GM12801 (cell line): ENCODE measurements at regions not wholly inside any gene's neighbourhood (a gene's known extent, or its start where the extent isn't known, plus 50 kb on each side); places are given as distances from the start of the nearest gene placed in this dataset.

Experiments used
- CTCF ChIP-seq: IDR thresholded peaks from one replicate; pipeline ENCODE4 v1.5.1; 2011; ENCODE audit warnings: control low read depth; ENCODE audit not compliant: insufficient read length; ENCODE audit errors: extremely low read depth

GRCh38 chr3:181764544-181764943 lies 52.8 kb downstream of the SOX2 start:
- TF ChIP-seq CTCF = no peak

- no peak for TF ChIP-seq CTCF
Measured at GRCh38 chr3:181770296-181770695, 58.6 kb downstream of the SOX2 start.

- TF ChIP-seq CTCF = no peak
Measured at GRCh38 chr3:181771120-181771519, 59.4 kb downstream of the SOX2 start.

- no peak for TF ChIP-seq CTCF
Measured at GRCh38 chr3:181772166-181772565, 60.4 kb downstream of the SOX2 start.

GRCh38 chr3:181773921-181774320 lies 62.2 kb downstream of the SOX2 start:
- no peak for TF ChIP-seq CTCF

GRCh38 chr3:181782306-181782954 lies 70.7 kb downstream of the SOX2 start:
- TF ChIP-seq CTCF = no peak

GRCh38 chr3:181790561-181790960 lies 78.8 kb downstream of the SOX2 start:
- TF ChIP-seq CTCF = no peak
